T-cell (primary cell): ENCODE measurements at regions not wholly inside any gene's neighbourhood (a gene's known extent, or its start where the extent isn't known, plus 50 kb on each side); places are given as distances from the start of the nearest gene placed in this dataset.

Experiments used
- ATAC-seq, 4 experiments: fragments of 200-7000 bp in 3 of 4; fragments of 150-1000 bp in 1 of 4; cut with Tn5 transposase; replicated peaks in 1 of 4; 1 replicate in 3 of 4; 2 replicates in 1 of 4; pipeline ENCODE4 v1.10.0; 2021; ENCODE audit warnings: moderate library complexity in 3 of 4, mild to moderate bottlenecking in 2 of 4, moderate number of reproducible peaks in 1 of 4
- CTCF ChIA-PET, 2 donors: fragments of 300-600 bp; sonication (Branson Sonifier 250); formaldehyde crosslinking; loops; one replicate each; lab custom pipeline; 2022; ENCODE audit warnings: antibody characterized with exemption in 2 of 2; lab: Charles Lee
- POLR2A ChIA-PET, 2 donors: fragments of 300-600 bp; sonication (Branson Sonifier 250); formaldehyde crosslinking; loops; one replicate each; lab custom pipeline; 2022; ENCODE audit warnings: antibody characterized with exemption in 2 of 2; lab: Charles Lee
- DNase-seq, 35 experiments: peaks; one replicate each; pipeline versions ENCODE4 v3.0.0 to v3.0.0-alpha.2; 2013 to 2023
- H3K27ac ChIP-seq: one replicate; pipeline ENCODE4 v1.5.1; 2013; ENCODE audit warnings: low read length
- H3K27me3 ChIP-seq, 2 experiments: replicated peaks in 1 of 2; 1 replicate in 1 of 2; 2 replicates in 1 of 2; pipeline versions ENCODE4 v1.6.1 to v1.7.0; 2013; ENCODE audit warnings: low read length in 1 of 2, mixed read lengths in 1 of 2; ENCODE audit not compliant: control insufficient read depth in 2 of 2, insufficient read depth in 2 of 2; ENCODE audit errors: extremely low read depth in 1 of 2
- H3K36me3 ChIP-seq, 2 donors: 1 replicate in 1 of 2; 2 replicates in 1 of 2; pipeline versions ENCODE4 v1.6.1 to v1.7.0; 2013; ENCODE audit warnings: low read length in 1 of 2; ENCODE audit not compliant: control insufficient read depth in 2 of 2, insufficient read depth in 1 of 2; ENCODE audit errors: extremely low read depth in 1 of 2
- H3K4me1 ChIP-seq, 2 experiments: 1 replicate in 1 of 2; 2 replicates in 1 of 2; pipeline versions ENCODE4 v1.6.1 to v1.7.0; 2013; ENCODE audit warnings: low read length in 2 of 2, mixed read lengths in 1 of 2; ENCODE audit not compliant: insufficient read depth in 2 of 2, control insufficient read depth in 1 of 2; ENCODE audit errors: extremely low read depth in 1 of 2
- H3K4me3 ChIP-seq, 2 donors: 1 replicate in 1 of 2; 2 replicates in 1 of 2; pipeline versions ENCODE4 v1.5.1 to v1.7.0; 2013; ENCODE audit warnings: mild to moderate bottlenecking in 2 of 2, low read length in 1 of 2, moderate library complexity in 1 of 2; ENCODE audit not compliant: control insufficient read depth in 1 of 2; ENCODE audit errors: extremely low read depth in 1 of 2
- H3K9me3 ChIP-seq: 2 replicates; pipeline ENCODE4 v1.7.0; 2013
- H3K27ac Mint-ChIP-seq, 2 donors: one replicate each; pipeline ENCODE4 v1.8.0; 2020 to 2021; ENCODE audit warnings: mild to moderate bottlenecking in 2 of 2, mixed read lengths in 2 of 2
- H3K27me3 Mint-ChIP-seq, 2 donors: one replicate each; pipeline ENCODE4 v1.8.0; 2021 to 2022; ENCODE audit warnings: mixed read lengths in 2 of 2
- H3K36me3 Mint-ChIP-seq: one replicate; pipeline ENCODE4 v1.8.0; 2021; ENCODE audit warnings: mixed read lengths
- H3K4me1 Mint-ChIP-seq, 3 donors: one replicate each; pipeline ENCODE4 v1.8.0; 2020 to 2022; ENCODE audit warnings: mixed read lengths in 3 of 3, mild to moderate bottlenecking in 1 of 3
- H3K4me3 Mint-ChIP-seq, 3 donors: one replicate each; pipeline ENCODE4 v1.8.0; 2020 to 2022; ENCODE audit warnings: mild to moderate bottlenecking in 3 of 3, mixed read lengths in 3 of 3, moderate library complexity in 3 of 3
- H3K9me3 Mint-ChIP-seq, 3 donors: one replicate each; pipeline ENCODE4 v1.8.0; 2020 to 2022; ENCODE audit warnings: mixed read lengths in 3 of 3
- WGBS: methylation state at CpG from one replicate; pipeline ENCODE4 v1.1.5; 2013; ENCODE audit warnings: missing lambda C conversion rate; ENCODE audit not compliant: insufficient coverage; 5-methylcytosine and 5-hydroxymethylcytosine counted together

- Histone ChIP-seq H3K4me3 (no peak overlapping the region), H3K27ac (no peak overlapping the region), H3K27me3 (peaks cover 0 to 2% of the 10 kb centered on the region in 2 experiments), H3K36me3 (no peaks in the 10 kb centered on the region), H3K9me3 (no peaks in the 10 kb centered on the region), H3K4me1 (no peaks in the 10 kb centered on the region)
- POLR2A ChIA-PET: no interaction called here
- peaks cover 0 to 12% of the 10 kb centered on the region in 2 donors for H3K27me3 Mint-ChIP-seq
- WGBS: no CpG with 5 or more reads among the region's 1 CpG
- CTCF ChIA-PET: no interaction called here
- no peak for DNase-seq
- H3K27ac Mint-ChIP-seq: no peak overlapping the region
- H3K4me1 Mint-ChIP-seq: no peaks in the 10 kb centered on the region
- no peak for ATAC-seq
- H3K4me3 Mint-ChIP-seq: no peak overlapping the region
- H3K36me3 Mint-ChIP-seq: no peaks in the 10 kb centered on the region
- peaks cover 0 to 10% (median 0%) of the 10 kb centered on the region in 3 donors for H3K9me3 Mint-ChIP-seq
Measured at GRCh38 chr1:57752843-57753242, 329.0 kb upstream of the DAB1 start.

GRCh38 chr1:57748719-57749118 is 324.9 kb upstream of the DAB1 start:
- no peaks in the 10 kb centered on the region for H3K36me3 ChIP-seq
- H3K4me3 ChIP-seq: no peak overlapping the region
- no peaks in the 10 kb centered on the region for H3K4me1 Mint-ChIP-seq
- H3K27me3 ChIP-seq: peaks cover 0 to 2% of the 10 kb centered on the region in 2 experiments
- no peak overlapping the region for H3K27ac Mint-ChIP-seq
- no peak overlapping the region for H3K4me3 Mint-ChIP-seq
- H3K9me3 ChIP-seq: no peaks in the 10 kb centered on the region
- ATAC-seq: no peak
- no peak for DNase-seq
- no peak overlapping the region for H3K27ac ChIP-seq
- no peaks in the 10 kb centered on the region for H3K4me1 ChIP-seq
- peaks cover 0 to 10% (median 0%) of the 10 kb centered on the region in 3 donors for H3K9me3 Mint-ChIP-seq
- ChIA-PET POLR2A (no interaction called here), CTCF (no interaction called here)
- peaks cover 2 to 15% of the 10 kb centered on the region in 2 donors for H3K27me3 Mint-ChIP-seq
- 100% methylated on average over 2 of the region's 2 CpGs for WGBS
- no peaks in the 10 kb centered on the region for H3K36me3 Mint-ChIP-seq

GRCh38 chr1:57747818-57748217 is 324.0 kb upstream of the DAB1 start:
- H3K27me3 ChIP-seq: peaks cover 0 to 2% of the 10 kb centered on the region in 2 experiments
- Mint-ChIP-seq H3K36me3 (no peaks in the 10 kb centered on the region), H3K4me1 (no peaks in the 10 kb centered on the region), H3K4me3 (no peak overlapping the region), H3K27ac (no peak overlapping the region), H3K27me3 (peaks cover 2 to 15% of the 10 kb centered on the region in 2 donors), H3K9me3 (peaks cover 0 to 10% (median 0%) of the 10 kb centered on the region in 3 donors)
- no peak overlapping the region for H3K4me3 ChIP-seq
- no peak overlapping the region for H3K27ac ChIP-seq
- H3K9me3 ChIP-seq: no peaks in the 10 kb centered on the region
- CTCF ChIA-PET: no interaction called here
- no peaks in the 10 kb centered on the region for H3K4me1 ChIP-seq
- H3K36me3 ChIP-seq: no peaks in the 10 kb centered on the region
- ATAC-seq: no peak
- WGBS: 80% methylated on average over 1 of the region's 1 CpG
- POLR2A ChIA-PET: no interaction called here
- no peak for DNase-seq

GRCh38 chr1:57741521-57741920 is 317.7 kb upstream of the DAB1 start:
- Histone ChIP-seq H3K36me3 (no peaks in the 10 kb centered on the region), H3K4me1 (peaks cover 0 to 2% of the 10 kb centered on the region in 2 experiments), H3K27me3 (no peaks in the 10 kb centered on the region), H3K9me3 (no peaks in the 10 kb centered on the region), H3K4me3 (no peak overlapping the region), H3K27ac (no peak overlapping the region)
- H3K27ac Mint-ChIP-seq: no peak overlapping the region
- H3K36me3 Mint-ChIP-seq: no peaks in the 10 kb centered on the region
- 10% methylated on average over 2 of the region's 4 CpGs for WGBS
- ChIA-PET POLR2A (no interaction called here), CTCF (no interaction called here)
- no peaks in the 10 kb centered on the region for H3K9me3 Mint-ChIP-seq
- H3K4me1 Mint-ChIP-seq: no peaks in the 10 kb centered on the region
- no peaks in the 10 kb centered on the region for H3K27me3 Mint-ChIP-seq
- DNase-seq (no peak), ATAC-seq (no peak)
- H3K4me3 Mint-ChIP-seq: no peak overlapping the region

GRCh38 chr1:57736940-57737339 is 313.1 kb upstream of the DAB1 start:
- no peaks in the 10 kb centered on the region for H3K36me3 Mint-ChIP-seq
- ChIA-PET CTCF (no interaction called here), POLR2A (no interaction called here)
- peaks cover 0 to 2% of the 10 kb centered on the region in 2 experiments for H3K4me1 ChIP-seq
- H3K9me3 Mint-ChIP-seq: no peaks in the 10 kb centered on the region
- H3K4me3 ChIP-seq: no peak overlapping the region
- no peaks in the 10 kb centered on the region for H3K9me3 ChIP-seq
- no peaks in the 10 kb centered on the region for H3K27me3 Mint-ChIP-seq
- H3K36me3 ChIP-seq: no peaks in the 10 kb centered on the region
- no peaks in the 10 kb centered on the region for H3K4me1 Mint-ChIP-seq
- no peak overlapping the region for H3K27ac Mint-ChIP-seq
- H3K4me3 Mint-ChIP-seq: no peak overlapping the region
- WGBS: no CpG with 5 or more reads among the region's 6 CpGs
- DNase-seq (no peak), ATAC-seq (no peak)
- H3K27ac ChIP-seq: no peak overlapping the region
- H3K27me3 ChIP-seq: no peaks in the 10 kb centered on the region

GRCh38 chr1:57729181-57729580 is 305.3 kb upstream of the DAB1 start:
- Mint-ChIP-seq H3K36me3 (no peaks in the 10 kb centered on the region), H3K27ac (no peak overlapping the region), H3K4me1 (no peaks in the 10 kb centered on the region), H3K27me3 (peaks cover 0 to 5% of the 10 kb centered on the region in 2 donors), H3K4me3 (no peak overlapping the region), H3K9me3 (no peaks in the 10 kb centered on the region)
- DNase-seq: no peak
- no peak for ATAC-seq
- Histone ChIP-seq H3K36me3 (no peaks in the 10 kb centered on the region), H3K27ac (no peak overlapping the region), H3K27me3 (peaks cover 0 to 3% of the 10 kb centered on the region in 2 experiments), H3K4me1 (no peaks in the 10 kb centered on the region), H3K4me3 (no peak overlapping the region), H3K9me3 (no peaks in the 10 kb centered on the region)
- CTCF ChIA-PET: no interaction called here
- POLR2A ChIA-PET: no interaction called here
- 88% methylated on average over 3 of the region's 7 CpGs for WGBS

GRCh38 chr1:57727121-57727520 is 303.3 kb upstream of the DAB1 start:
- CTCF ChIA-PET: no interaction called here
- Mint-ChIP-seq H3K36me3 (no peaks in the 10 kb centered on the region), H3K27ac (no peak overlapping the region), H3K4me3 (no peak overlapping the region), H3K4me1 (no peaks in the 10 kb centered on the region), H3K27me3 (peaks cover 0 to 5% of the 10 kb centered on the region in 2 donors), H3K9me3 (no peaks in the 10 kb centered on the region)
- Histone ChIP-seq H3K4me1 (no peaks in the 10 kb centered on the region), H3K27ac (no peak overlapping the region), H3K9me3 (no peaks in the 10 kb centered on the region), H3K4me3 (no peak overlapping the region), H3K27me3 (peaks cover 0 to 3% of the 10 kb centered on the region in 2 experiments), H3K36me3 (no peaks in the 10 kb centered on the region)
- 38% methylated on average over 3 of the region's 5 CpGs for WGBS
- POLR2A ChIA-PET: no interaction called here
- DNase-seq (no peak), ATAC-seq (no peak)
